ENCODE measurements at regions not wholly inside any gene's neighbourhood (a gene's known extent, or its start where the extent isn't known, plus 50 kb on each side); places are given as distances from the start of the nearest gene placed in this dataset.

DNA sequence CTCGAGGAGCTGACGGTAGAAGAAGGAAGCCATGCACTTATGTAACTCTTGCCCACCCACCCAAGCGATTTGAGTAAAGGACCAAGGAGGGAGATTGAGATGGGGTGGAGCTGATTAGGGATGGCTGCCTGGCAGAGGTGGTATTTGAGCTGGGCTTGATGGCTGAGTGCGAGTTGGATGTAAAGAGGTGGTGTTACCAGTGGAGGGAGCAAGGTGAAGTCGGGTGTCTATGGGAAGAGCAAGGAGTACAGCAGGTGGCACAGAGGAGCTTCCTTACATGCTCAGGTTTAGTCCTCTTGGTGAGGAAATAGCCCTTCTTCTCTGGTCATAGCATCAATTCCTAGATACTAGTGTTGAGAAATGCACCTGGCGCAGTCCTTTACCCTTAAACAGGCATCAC lies 294.2 kb upstream of the SKOR2 start:
- no peak for TF ChIP-seq CTCF (IDR thresholded peaks at IDR 0.05; ENCODE audit: low read length)
- TF ChIP-seq EZH2 (optimal IDR thresholded peaks at IDR 0.05; ENCODE audit: low read depth, low read length): no peak
- no peak for TF ChIP-seq EZH2phosphoT487 (IDR thresholded peaks at IDR 0.05; ENCODE audit: low read length)

Data from MM.1S (cell line).